Brain microvascular endothelial cell (primary cell): ENCODE measurements at regions not wholly inside any gene's neighbourhood (a gene's known extent, or its start where the extent isn't known, plus 50 kb on each side); places are given as distances from the start of the nearest gene placed in this dataset.

ENCODE experiments used
- DNase-seq: peaks from one replicate; pipeline ENCODE4 v3.0.0-alpha.2; 2020
- H3K27ac ChIP-seq: fragments of 250-450 bp; sonication (Bioruptor Pico); 2 replicates; pipeline ENCODE4 v1.5.1; 2020; ENCODE audit warnings: mild to moderate bottlenecking, moderate library complexity
- H3K27me3 ChIP-seq: fragments of 250-450 bp; sonication (Bioruptor Pico); replicated peaks from 2 replicates; pipeline ENCODE4 v1.5.1; 2020; ENCODE audit warnings: mild to moderate bottlenecking
- H3K36me3 ChIP-seq: fragments of 250-450 bp; sonication (Bioruptor Pico); replicated peaks from 2 replicates; pipeline ENCODE4 v1.5.1; 2020; ENCODE audit warnings: mild to moderate bottlenecking
- H3K4me3 ChIP-seq: 2 replicates; pipeline ENCODE4 v1.5.1; 2011; ENCODE audit warnings: low read depth, mild to moderate bottlenecking, control low read depth, low read length, moderate library complexity
- in situ Hi-C: cut with HindIII; loops from 2 replicates; pipeline ENCODE4 v1.10.0; 2017; ENCODE audit warnings: low sequenced_read_pairs, low pct_ligation_motif_present
- TF ChIP-seq, protein P1 (sequence below): IDR thresholded peaks from 2 replicates; pipeline ENCODE4 v1.5.1; 2011; ENCODE audit warnings: low read depth, mild to moderate bottlenecking, moderate library complexity, low read length, control low read depth, inconsistent platforms; ENCODE audit errors: missing control alignments

- Histone ChIP-seq H3K27me3 (no peaks in the 10 kb centered on the region), H3K4me3 (no peak overlapping the region), H3K27ac (no peak overlapping the region), H3K36me3 (no peaks in the 10 kb centered on the region)
- DNase-seq = no peak
- in situ Hi-C loops = no loop called here
- TF ChIP-seq, protein P1, sequence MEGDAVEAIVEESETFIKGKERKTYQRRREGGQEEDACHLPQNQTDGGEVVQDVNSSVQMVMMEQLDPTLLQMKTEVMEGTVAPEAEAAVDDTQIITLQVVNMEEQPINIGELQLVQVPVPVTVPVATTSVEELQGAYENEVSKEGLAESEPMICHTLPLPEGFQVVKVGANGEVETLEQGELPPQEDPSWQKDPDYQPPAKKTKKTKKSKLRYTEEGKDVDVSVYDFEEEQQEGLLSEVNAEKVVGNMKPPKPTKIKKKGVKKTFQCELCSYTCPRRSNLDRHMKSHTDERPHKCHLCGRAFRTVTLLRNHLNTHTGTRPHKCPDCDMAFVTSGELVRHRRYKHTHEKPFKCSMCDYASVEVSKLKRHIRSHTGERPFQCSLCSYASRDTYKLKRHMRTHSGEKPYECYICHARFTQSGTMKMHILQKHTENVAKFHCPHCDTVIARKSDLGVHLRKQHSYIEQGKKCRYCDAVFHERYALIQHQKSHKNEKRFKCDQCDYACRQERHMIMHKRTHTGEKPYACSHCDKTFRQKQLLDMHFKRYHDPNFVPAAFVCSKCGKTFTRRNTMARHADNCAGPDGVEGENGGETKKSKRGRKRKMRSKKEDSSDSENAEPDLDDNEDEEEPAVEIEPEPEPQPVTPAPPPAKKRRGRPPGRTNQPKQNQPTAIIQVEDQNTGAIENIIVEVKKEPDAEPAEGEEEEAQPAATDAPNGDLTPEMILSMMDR = no peak
Observed at GRCh38 chr14:62532181-62532580, 513.1 kb downstream of the KCNH5 start.

GRCh38 chr14:62546862-62547474 is 498.3 kb downstream of the KCNH5 start:
- H3K36me3 ChIP-seq = no peaks in the 10 kb centered on the region
- TF ChIP-seq, protein P1 = no peak
- in situ Hi-C loops = no loop called here
- no peaks in the 10 kb centered on the region for H3K27me3 ChIP-seq
- no peak overlapping the region for H3K27ac ChIP-seq
- H3K4me3 ChIP-seq = no peak overlapping the region
- no peak for DNase-seq

- no peaks in the 10 kb centered on the region for H3K27me3 ChIP-seq
- no peak overlapping the region for H3K27ac ChIP-seq
- in situ Hi-C loops = no loop called here
- no peaks in the 10 kb centered on the region for H3K36me3 ChIP-seq
- no peak overlapping the region for H3K4me3 ChIP-seq
- DNase-seq = no peak
- TF ChIP-seq, protein P1 = no peak
Observed at GRCh38 chr14:62557416-62557815, 487.8 kb downstream of the KCNH5 start.

GRCh38 chr14:62558451-62558850 is 486.8 kb downstream of the KCNH5 start:
- Histone ChIP-seq H3K27ac (no peak overlapping the region), H3K36me3 (no peaks in the 10 kb centered on the region), H3K4me3 (no peak overlapping the region), H3K27me3 (no peaks in the 10 kb centered on the region)
- TF ChIP-seq, protein P1 = no peak
- DNase-seq = no peak
- in situ Hi-C loops = no loop called here

DNA sequence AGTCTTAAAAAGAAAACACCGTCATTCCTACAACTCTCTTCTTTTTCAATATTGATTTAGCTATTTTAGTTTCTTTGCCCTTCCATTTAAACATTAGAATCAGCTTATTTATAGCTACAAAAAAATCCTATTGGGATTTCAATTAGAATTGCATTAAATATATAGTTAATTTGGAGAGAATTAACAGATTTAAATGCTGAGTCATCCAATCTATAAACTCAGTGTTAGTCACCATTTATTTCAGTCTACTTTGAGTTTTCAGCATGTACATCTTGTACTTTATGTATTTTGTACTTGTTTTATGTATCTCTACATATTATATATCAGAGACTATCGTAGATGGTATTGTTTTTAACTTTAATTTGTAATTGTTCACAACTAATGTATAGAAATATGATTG is 460.0 kb downstream of the KCNH5 start:
- TF ChIP-seq, protein P1 = no peak
- in situ Hi-C loops = no loop called here
- no peak for DNase-seq
- H3K27ac ChIP-seq = no peak overlapping the region
- H3K4me3 ChIP-seq = no peak overlapping the region
- no peaks in the 10 kb centered on the region for H3K27me3 ChIP-seq
- no peaks in the 10 kb centered on the region for H3K36me3 ChIP-seq

DNA sequence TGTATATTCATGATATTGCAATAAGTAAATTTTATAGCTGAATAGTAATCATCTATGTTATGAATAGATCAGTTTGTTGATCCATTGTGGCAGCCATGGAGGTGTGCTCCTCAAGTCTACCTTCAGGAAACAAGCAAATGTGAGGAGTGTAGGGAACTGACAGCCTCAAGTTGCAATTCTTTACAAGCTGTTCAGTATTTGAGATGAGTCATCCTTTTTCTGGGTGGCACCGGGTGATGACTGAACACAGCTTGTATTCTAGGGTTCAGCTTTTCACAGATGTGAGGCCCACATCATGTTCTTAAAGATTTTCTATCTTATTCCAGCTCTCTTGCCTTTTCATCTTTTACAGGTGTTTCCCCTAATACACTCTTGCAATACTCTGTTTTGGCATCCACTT is 452.4 kb downstream of the KCNH5 start:
- Histone ChIP-seq H3K27ac (no peak overlapping the region), H3K36me3 (no peaks in the 10 kb centered on the region), H3K4me3 (no peak overlapping the region), H3K27me3 (no peaks in the 10 kb centered on the region)
- TF ChIP-seq, protein P1 = no peak
- in situ Hi-C loops = no loop called here
- no peak for DNase-seq
